ENCODE measurements at regions not wholly inside any gene's neighbourhood (a gene's known extent, or its start where the extent isn't known, plus 50 kb on each side); places are given as distances from the start of the nearest gene placed in this dataset.

DNA sequence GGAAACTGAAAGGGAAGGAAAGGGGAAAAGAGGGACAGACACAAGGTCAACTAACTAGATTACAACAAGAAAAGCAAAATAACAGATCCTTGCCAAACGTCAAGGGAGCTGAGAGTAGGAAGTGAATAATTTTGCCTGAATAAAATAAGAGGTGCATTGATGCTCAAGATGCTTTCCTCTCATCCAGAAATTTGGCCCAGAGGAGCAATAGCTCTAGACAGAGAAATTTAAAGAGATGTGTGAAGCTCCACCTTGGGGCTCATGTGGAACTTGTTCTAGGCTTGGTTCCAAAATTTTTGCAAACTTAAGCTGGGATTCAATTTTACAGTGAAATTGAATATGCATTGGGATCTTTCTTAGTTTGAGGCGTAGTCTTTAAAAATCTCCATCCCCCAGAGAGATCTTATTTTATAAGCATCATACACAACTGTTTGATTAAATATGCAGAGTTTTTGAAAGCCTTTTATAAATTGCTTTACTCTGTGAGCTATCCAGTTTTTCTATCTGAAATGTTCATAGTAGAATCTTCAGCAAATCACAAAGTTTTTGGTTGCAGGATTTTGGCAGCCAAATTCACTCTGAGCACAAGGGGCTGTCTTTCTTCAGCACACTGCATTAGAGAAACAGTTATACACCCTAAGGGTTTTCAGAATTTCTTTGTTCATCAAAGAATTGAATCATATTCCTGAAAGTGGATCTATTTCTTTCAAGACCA is 1159.5 kb downstream of the ADGRL3 start (continued):
- TF ChIP-seq EZH2phosphoT487 (IDR thresholded peaks at IDR 0.05; ENCODE audit: unreplicated experiment) (no peak), EZH2 (IDR thresholded peaks at IDR 0.05; ENCODE audit: low read depth, unreplicated experiment) (no peak), NANOG (IDR thresholded peaks at IDR 0.05; ENCODE audit: borderline replicate concordance) (no peak)

GRCh38 chr4:62344915-62345314 is 1144.8 kb downstream of the ADGRL3 start:
- Mint-ChIP-seq H3K4me3 (no peak overlapping the region), H3K27ac (no peak overlapping the region), H3K27me3 (ENCODE audit: insufficient read depth, low read depth, poor library complexity) (no peaks in the 10 kb centered on the region), H3K9me3 (peaks cover 6% of the 10 kb centered on the region; the same call in 2 of the 3 replicates), H3K36me3 (ENCODE audit: low read depth) (peaks cover 3% of the 10 kb centered on the region; the same call in 1 of the 3 replicates), H3K4me1 (no peaks in the 10 kb centered on the region)
- Histone ChIP-seq H2AFZ (no peak overlapping the region), H3K27me3 (ENCODE audit: insufficient read depth) (no peaks in the 10 kb centered on the region), H3K4me1 (ENCODE audit: insufficient read depth) (no peaks in the 10 kb centered on the region), H3K36me3 (ENCODE audit: insufficient read depth) (no peaks in the 10 kb centered on the region), H3K4me2 (no peak overlapping the region), H3K4me3 (no peak overlapping the region), H3F3A (replicated peaks; ENCODE audit: low read depth) (no peaks in the 10 kb centered on the region), H4K20me1 (replicated peaks; ENCODE audit: insufficient read depth) (no peaks in the 10 kb centered on the region), H3K27ac (ENCODE audit: low read depth) (no peak overlapping the region), H3K9me2 (ENCODE audit: insufficient read depth) (no peaks in the 10 kb centered on the region), H3K79me2 (replicated peaks; ENCODE audit: insufficient read depth) (no peaks in the 10 kb centered on the region)
- ATAC-seq, result no peak
- DNase-seq (ENCODE audit: low spot score), result no peak
- no peak for TF ChIP-seq NANOG (IDR thresholded peaks at IDR 0.05; ENCODE audit: borderline replicate concordance)
- TF ChIP-seq EZH2 (IDR thresholded peaks at IDR 0.05; ENCODE audit: low read depth, unreplicated experiment), result no peak
- TF ChIP-seq EZH2phosphoT487 (IDR thresholded peaks at IDR 0.05; ENCODE audit: unreplicated experiment), result no peak
- TF ChIP-seq, protein P1, sequence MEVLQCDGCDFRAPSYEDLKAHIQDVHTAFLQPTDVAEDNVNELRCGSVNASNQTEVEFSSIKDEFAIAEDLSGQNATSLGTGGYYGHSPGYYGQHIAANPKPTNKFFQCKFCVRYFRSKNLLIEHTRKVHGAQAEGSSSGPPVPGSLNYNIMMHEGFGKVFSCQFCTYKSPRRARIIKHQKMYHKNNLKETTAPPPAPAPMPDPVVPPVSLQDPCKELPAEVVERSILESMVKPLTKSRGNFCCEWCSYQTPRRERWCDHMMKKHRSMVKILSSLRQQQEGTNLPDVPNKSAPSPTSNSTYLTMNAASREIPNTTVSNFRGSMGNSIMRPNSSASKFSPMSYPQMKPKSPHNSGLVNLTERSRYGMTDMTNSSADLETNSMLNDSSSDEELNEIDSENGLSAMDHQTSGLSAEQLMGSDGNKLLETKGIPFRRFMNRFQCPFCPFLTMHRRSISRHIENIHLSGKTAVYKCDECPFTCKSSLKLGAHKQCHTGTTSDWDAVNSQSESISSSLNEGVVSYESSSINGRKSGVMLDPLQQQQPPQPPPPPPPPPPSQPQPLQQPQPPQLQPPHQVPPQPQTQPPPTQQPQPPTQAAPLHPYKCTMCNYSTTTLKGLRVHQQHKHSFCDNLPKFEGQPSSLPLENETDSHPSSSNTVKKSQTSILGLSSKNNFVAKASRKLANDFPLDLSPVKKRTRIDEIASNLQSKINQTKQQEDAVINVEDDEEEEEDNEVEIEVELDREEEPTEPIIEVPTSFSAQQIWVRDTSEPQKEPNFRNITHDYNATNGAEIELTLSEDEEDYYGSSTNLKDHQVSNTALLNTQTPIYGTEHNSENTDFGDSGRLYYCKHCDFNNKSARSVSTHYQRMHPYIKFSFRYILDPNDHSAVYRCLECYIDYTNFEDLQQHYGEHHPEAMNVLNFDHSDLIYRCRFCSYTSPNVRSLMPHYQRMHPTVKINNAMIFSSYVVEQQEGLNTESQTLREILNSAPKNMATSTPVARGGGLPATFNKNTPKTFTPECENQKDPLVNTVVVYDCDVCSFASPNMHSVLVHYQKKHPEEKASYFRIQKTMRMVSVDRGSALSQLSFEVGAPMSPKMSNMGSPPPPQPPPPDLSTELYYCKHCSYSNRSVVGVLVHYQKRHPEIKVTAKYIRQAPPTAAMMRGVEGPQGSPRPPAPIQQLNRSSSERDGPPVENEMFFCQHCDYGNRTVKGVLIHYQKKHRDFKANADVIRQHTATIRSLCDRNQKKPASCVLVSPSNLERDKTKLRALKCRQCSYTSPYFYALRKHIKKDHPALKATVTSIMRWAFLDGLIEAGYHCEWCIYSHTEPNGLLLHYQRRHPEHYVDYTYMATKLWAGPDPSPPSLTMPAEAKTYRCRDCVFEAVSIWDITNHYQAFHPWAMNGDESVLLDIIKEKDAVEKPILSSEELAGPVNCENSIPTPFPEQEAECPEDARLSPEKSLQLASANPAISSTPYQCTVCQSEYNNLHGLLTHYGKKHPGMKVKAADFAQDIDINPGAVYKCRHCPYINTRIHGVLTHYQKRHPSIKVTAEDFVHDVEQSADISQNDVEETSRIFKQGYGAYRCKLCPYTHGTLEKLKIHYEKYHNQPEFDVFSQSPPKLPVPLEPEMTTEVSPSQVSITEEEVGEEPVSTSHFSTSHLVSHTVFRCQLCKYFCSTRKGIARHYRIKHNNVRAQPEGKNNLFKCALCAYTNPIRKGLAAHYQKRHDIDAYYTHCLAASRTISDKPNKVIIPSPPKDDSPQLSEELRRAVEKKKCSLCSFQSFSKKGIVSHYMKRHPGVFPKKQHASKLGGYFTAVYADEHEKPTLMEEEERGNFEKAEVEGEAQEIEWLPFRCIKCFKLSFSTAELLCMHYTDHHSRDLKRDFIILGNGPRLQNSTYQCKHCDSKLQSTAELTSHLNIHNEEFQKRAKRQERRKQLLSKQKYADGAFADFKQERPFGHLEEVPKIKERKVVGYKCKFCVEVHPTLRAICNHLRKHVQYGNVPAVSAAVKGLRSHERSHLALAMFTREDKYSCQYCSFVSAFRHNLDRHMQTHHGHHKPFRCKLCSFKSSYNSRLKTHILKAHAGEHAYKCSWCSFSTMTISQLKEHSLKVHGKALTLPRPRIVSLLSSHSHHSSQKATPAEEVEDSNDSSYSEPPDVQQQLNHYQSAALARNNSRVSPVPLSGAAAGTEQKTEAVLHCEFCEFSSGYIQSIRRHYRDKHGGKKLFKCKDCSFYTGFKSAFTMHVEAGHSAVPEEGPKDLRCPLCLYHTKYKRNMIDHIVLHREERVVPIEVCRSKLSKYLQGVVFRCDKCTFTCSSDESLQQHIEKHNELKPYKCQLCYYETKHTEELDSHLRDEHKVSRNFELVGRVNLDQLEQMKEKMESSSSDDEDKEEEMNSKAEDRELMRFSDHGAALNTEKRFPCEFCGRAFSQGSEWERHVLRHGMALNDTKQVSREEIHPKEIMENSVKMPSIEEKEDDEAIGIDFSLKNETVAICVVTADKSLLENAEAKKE (CRISPR knock-in tag; IDR thresholded peaks at IDR 0.05), result no peak
- no peak for TF ChIP-seq ZNF331 (CRISPR knock-in tag; IDR thresholded peaks at IDR 0.05; ENCODE audit: low read depth)
- no peak for TF ChIP-seq JUNB (IDR thresholded peaks at IDR 0.05; ENCODE audit: unreplicated experiment)
- TF ChIP-seq ETS1 (IDR thresholded peaks at IDR 0.05), result no peak
- TF ChIP-seq REST (IDR thresholded peaks at IDR 0.05; ENCODE audit: unreplicated experiment), result no peak
- no peak for TF ChIP-seq ZNF114 (CRISPR knock-in tag; IDR thresholded peaks at IDR 0.05)
- TF ChIP-seq STAT1 (IDR thresholded peaks at IDR 0.05; ENCODE audit: unreplicated experiment), result no peak
- TF ChIP-seq, protein P2, sequence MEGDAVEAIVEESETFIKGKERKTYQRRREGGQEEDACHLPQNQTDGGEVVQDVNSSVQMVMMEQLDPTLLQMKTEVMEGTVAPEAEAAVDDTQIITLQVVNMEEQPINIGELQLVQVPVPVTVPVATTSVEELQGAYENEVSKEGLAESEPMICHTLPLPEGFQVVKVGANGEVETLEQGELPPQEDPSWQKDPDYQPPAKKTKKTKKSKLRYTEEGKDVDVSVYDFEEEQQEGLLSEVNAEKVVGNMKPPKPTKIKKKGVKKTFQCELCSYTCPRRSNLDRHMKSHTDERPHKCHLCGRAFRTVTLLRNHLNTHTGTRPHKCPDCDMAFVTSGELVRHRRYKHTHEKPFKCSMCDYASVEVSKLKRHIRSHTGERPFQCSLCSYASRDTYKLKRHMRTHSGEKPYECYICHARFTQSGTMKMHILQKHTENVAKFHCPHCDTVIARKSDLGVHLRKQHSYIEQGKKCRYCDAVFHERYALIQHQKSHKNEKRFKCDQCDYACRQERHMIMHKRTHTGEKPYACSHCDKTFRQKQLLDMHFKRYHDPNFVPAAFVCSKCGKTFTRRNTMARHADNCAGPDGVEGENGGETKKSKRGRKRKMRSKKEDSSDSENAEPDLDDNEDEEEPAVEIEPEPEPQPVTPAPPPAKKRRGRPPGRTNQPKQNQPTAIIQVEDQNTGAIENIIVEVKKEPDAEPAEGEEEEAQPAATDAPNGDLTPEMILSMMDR (conservative IDR thresholded peaks at IDR 0.05; ENCODE audit: low read depth in 2 of 2), result no peak
- TF ChIP-seq CREB1 (CRISPR knock-in tag; IDR thresholded peaks at IDR 0.05; ENCODE audit: low read depth), result no peak
